NCI-H82 treated with DMSO at 0.1 percent for 48 hours (cell line): ENCODE measurements at regions not wholly inside any gene's neighbourhood (a gene's known extent, or its start where the extent isn't known, plus 50 kb on each side); places are given as distances from the start of the nearest gene placed in this dataset.
A peak's percentile ranks its signal among the peaks of the same experiment; 100 is the strongest.
"Not testable (repeated sequence)": the region's sequence is repeated elsewhere in the genome, so short reads cannot be mapped to it uniquely, and the experiment has no call there.

ENCODE experiments used
- DNase-seq: peaks from one replicate; lab custom pipeline; 2025; ENCODE audit not compliant: unreplicated experiment; lab: John Stamatoyannopoulos, UW

- DNase-seq: peak; percentile 46
Measured at GRCh38 chr10:118914629-118915028, 114.9 kb upstream of the NANOS1 start.

GRCh38 chr10:118915161-118915560 is 114.4 kb upstream of the NANOS1 start:
- no peak for DNase-seq

GRCh38 chr10:118916777-118917176 is 112.7 kb upstream of the NANOS1 start:
- DNase-seq: no peak

- no peak for DNase-seq
Measured at GRCh38 chr10:118917701-118918100, 111.8 kb upstream of the NANOS1 start.

- peak; percentile 94 for DNase-seq
Measured at GRCh38 chr10:118918116-118918515, 111.4 kb upstream of the NANOS1 start.

GRCh38 chr10:118918587-118918986 is 110.9 kb upstream of the NANOS1 start:
- DNase-seq: peak; percentile 96

GRCh38 chr10:118920206-118920605 is 109.3 kb upstream of the NANOS1 start:
- DNase-seq: no peak

GRCh38 chr10:118922226-118922625 is 107.3 kb upstream of the NANOS1 start:
- DNase-seq: no peak

GRCh38 chr10:118922972-118923371 is 106.5 kb upstream of the NANOS1 start:
- no peak for DNase-seq

GRCh38 chr10:118924493-118924892 is 105.0 kb upstream of the NANOS1 start:
- no peak for DNase-seq

- no peak for DNase-seq
Measured at GRCh38 chr10:118925404-118926071, 104.0 kb upstream of the NANOS1 start.

GRCh38 chr10:118926072-118926417 is 103.5 kb upstream of the NANOS1 start:
- no peak for DNase-seq

- DNase-seq: no peak
Measured at GRCh38 chr10:118926441-118926840, 103.1 kb upstream of the NANOS1 start.

- no peak for DNase-seq
Measured at GRCh38 chr10:118926903-118927302, 102.6 kb upstream of the NANOS1 start.

GRCh38 chr10:118927321-118927720 is 102.2 kb upstream of the NANOS1 start:
- no peak for DNase-seq

- DNase-seq: no peak
Measured at GRCh38 chr10:118930614-118931013, 98.9 kb upstream of the NANOS1 start.

- DNase-seq: no peak
Measured at GRCh38 chr10:118931436-118931835, 98.1 kb upstream of the NANOS1 start.

GRCh38 chr10:118932154-118932553 is 97.4 kb upstream of the NANOS1 start:
- DNase-seq: not testable (repeated sequence)

- DNase-seq: no peak
Measured at GRCh38 chr10:118937226-118937625, 92.3 kb upstream of the NANOS1 start.

- no peak for DNase-seq
Measured at GRCh38 chr10:118939211-118940007, 90.1 kb upstream of the NANOS1 start.

GRCh38 chr10:118940386-118940785 is 89.1 kb upstream of the NANOS1 start:
- no peak for DNase-seq

GRCh38 chr10:118943253-118943652 is 86.3 kb upstream of the NANOS1 start:
- no peak for DNase-seq
